Uterus (tissue), 3 donors: ENCODE measurements at regions not wholly inside any gene's neighbourhood (a gene's known extent, or its start where the extent isn't known, plus 50 kb on each side); places are given as distances from the start of the nearest gene placed in this dataset.

Experiments used
- DNase-seq, 2 donors: peaks; one replicate each; pipeline ENCODE4 v3.0.0-alpha.2; 2019 to 2020
- H3K27ac ChIP-seq, 2 donors: fragments of 200-600 bp; sonication (generic); 1 replicate in 1 of 2; 2 replicates in 1 of 2; pipeline ENCODE4 v1.5.1; 2016 to 2018
- H3K27me3 ChIP-seq, 2 donors: fragments of 200-600 bp; sonication (generic); one replicate each; pipeline ENCODE4 v1.5.1; 2018 to 2019; ENCODE audit warnings: control low read depth in 1 of 2
- H3K36me3 ChIP-seq, 2 donors: fragments of 200-600 bp; sonication (generic); one replicate each; pipeline ENCODE4 v1.5.1; 2019; ENCODE audit warnings: control low read depth in 1 of 2
- H3K4me1 ChIP-seq, 2 donors: fragments of 200-600 bp; sonication (generic); one replicate each; pipeline ENCODE4 v1.5.1; 2018 to 2019; ENCODE audit warnings: control low read depth in 1 of 2
- H3K4me3 ChIP-seq, 2 donors: fragments of 200-600 bp; sonication (generic); 1 replicate in 1 of 2; 2 replicates in 1 of 2; pipeline ENCODE4 v1.5.1; 2018 to 2019; ENCODE audit warnings: mild to moderate bottlenecking in 1 of 2
- H3K9me3 ChIP-seq, 2 donors: fragments of 200-600 bp; sonication (generic); one replicate each; pipeline ENCODE4 v1.5.1; 2019; ENCODE audit warnings: control low read depth in 1 of 2
- CTCF ChIP-seq, 4 experiments: fragments of 200-600 bp in 2 of 4; fragments of 450-650 bp in 2 of 4; sonication (generic) in 2 of 4; IDR thresholded peaks; one replicate each; pipeline ENCODE4 v1.5.1; 2016 to 2019; ENCODE audit warnings: antibody characterized with exemption in 4 of 4, mild to moderate bottlenecking in 2 of 4, moderate library complexity in 1 of 4
- POLR2A ChIP-seq, 2 donors: fragments of 450-650 bp; IDR thresholded peaks; one replicate each; pipeline ENCODE4 v1.6.1; 2016; ENCODE audit warnings: antibody characterized with exemption in 2 of 2, mild to moderate bottlenecking in 1 of 2, moderate library complexity in 1 of 2
- intact Hi-C: fragments of 100-400 bp; cut with DNase I; formaldehyde crosslinking; loops from one replicate; pipeline ENCODE4 v1.15.1; 2023; ENCODE audit warnings: low total_unique reads
- donor health status: DM: yes; HTN: yes; CAD: no.

- no peaks in the 10 kb centered on the region for H3K27me3 ChIP-seq
- no peak overlapping the region for H3K4me3 ChIP-seq
- DNase-seq, result no peak
- H3K27ac ChIP-seq, result no peak overlapping the region
- no peaks in the 10 kb centered on the region for H3K4me1 ChIP-seq
- no peaks in the 10 kb centered on the region for H3K36me3 ChIP-seq
- no peaks in the 10 kb centered on the region for H3K9me3 ChIP-seq
- no peak for TF ChIP-seq CTCF (IDR thresholded peaks at IDR 0.05)
- TF ChIP-seq POLR2A (IDR thresholded peaks at IDR 0.05), result no peak
- intact Hi-C loops, result no loop called here
Observed at GRCh38 chr2:5285872-5286769, 406.1 kb upstream of the SOX11 start.

GRCh38 chr2:5287558-5288334, 404.4 kb upstream of the SOX11 start:
- no peaks in the 10 kb centered on the region for H3K9me3 ChIP-seq
- DNase-seq, result no peak
- no peaks in the 10 kb centered on the region for H3K36me3 ChIP-seq
- H3K4me3 ChIP-seq, result no peak overlapping the region
- no peaks in the 10 kb centered on the region for H3K27me3 ChIP-seq
- no peaks in the 10 kb centered on the region for H3K4me1 ChIP-seq
- intact Hi-C loops, result no loop called here
- TF ChIP-seq POLR2A (IDR thresholded peaks at IDR 0.05), result no peak
- no peak for TF ChIP-seq CTCF (IDR thresholded peaks at IDR 0.05)
- no peak overlapping the region for H3K27ac ChIP-seq

- no peak for TF ChIP-seq CTCF (IDR thresholded peaks at IDR 0.05)
- no peak for TF ChIP-seq POLR2A (IDR thresholded peaks at IDR 0.05)
- Histone ChIP-seq H3K9me3 (no peaks in the 10 kb centered on the region), H3K27ac (no peak overlapping the region), H3K4me1 (no peaks in the 10 kb centered on the region), H3K27me3 (no peaks in the 10 kb centered on the region), H3K4me3 (no peak overlapping the region), H3K36me3 (no peaks in the 10 kb centered on the region)
- DNase-seq, result no peak
- intact Hi-C loops, result no loop called here
Observed at GRCh38 chr2:5290900-5291546, 401.2 kb upstream of the SOX11 start.

GRCh38 chr2:5304640-5305039, 387.5 kb upstream of the SOX11 start:
- no peak for TF ChIP-seq CTCF (IDR thresholded peaks at IDR 0.05)
- no peak for TF ChIP-seq POLR2A (IDR thresholded peaks at IDR 0.05)

More at GRCh38 chr2:5304640-5305039, 387.5 kb upstream of the SOX11 start:
- no peak for DNase-seq
- no peaks in the 10 kb centered on the region for H3K27me3 ChIP-seq
- H3K4me1 ChIP-seq, result no peaks in the 10 kb centered on the region
- intact Hi-C loops, result no loop called here
- H3K36me3 ChIP-seq, result no peaks in the 10 kb centered on the region
- no peak overlapping the region for H3K27ac ChIP-seq
- no peaks in the 10 kb centered on the region for H3K9me3 ChIP-seq
- no peak overlapping the region for H3K4me3 ChIP-seq
